Tibial nerve (tissue), 3 donors: ENCODE measurements at regions not wholly inside any gene's neighbourhood (a gene's known extent, or its start where the extent isn't known, plus 50 kb on each side); places are given as distances from the start of the nearest gene placed in this dataset.

ENCODE experiments used
- POLR2A ChIP-seq, 2 donors: fragments of 450-650 bp; IDR thresholded peaks; one replicate each; pipeline ENCODE4 v1.6.1; 2017; ENCODE audit warnings: antibody characterized with exemption in 2 of 2, mild to moderate bottlenecking in 2 of 2, moderate library complexity in 2 of 2
- TF ChIP-seq, protein P1 (sequence below), 5 experiments: fragments of 200-600 bp in 3 of 5; fragments of 450-650 bp in 2 of 5; sonication (generic) in 3 of 5; IDR thresholded peaks; one replicate each; pipeline ENCODE4 v1.5.1; 2016 to 2019; ENCODE audit warnings: antibody characterized with exemption in 5 of 5, mild to moderate bottlenecking in 3 of 5, moderate library complexity in 2 of 5

- TF ChIP-seq, protein P1, sequence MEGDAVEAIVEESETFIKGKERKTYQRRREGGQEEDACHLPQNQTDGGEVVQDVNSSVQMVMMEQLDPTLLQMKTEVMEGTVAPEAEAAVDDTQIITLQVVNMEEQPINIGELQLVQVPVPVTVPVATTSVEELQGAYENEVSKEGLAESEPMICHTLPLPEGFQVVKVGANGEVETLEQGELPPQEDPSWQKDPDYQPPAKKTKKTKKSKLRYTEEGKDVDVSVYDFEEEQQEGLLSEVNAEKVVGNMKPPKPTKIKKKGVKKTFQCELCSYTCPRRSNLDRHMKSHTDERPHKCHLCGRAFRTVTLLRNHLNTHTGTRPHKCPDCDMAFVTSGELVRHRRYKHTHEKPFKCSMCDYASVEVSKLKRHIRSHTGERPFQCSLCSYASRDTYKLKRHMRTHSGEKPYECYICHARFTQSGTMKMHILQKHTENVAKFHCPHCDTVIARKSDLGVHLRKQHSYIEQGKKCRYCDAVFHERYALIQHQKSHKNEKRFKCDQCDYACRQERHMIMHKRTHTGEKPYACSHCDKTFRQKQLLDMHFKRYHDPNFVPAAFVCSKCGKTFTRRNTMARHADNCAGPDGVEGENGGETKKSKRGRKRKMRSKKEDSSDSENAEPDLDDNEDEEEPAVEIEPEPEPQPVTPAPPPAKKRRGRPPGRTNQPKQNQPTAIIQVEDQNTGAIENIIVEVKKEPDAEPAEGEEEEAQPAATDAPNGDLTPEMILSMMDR (IDR thresholded peaks at IDR 0.05), result no peak
- TF ChIP-seq POLR2A (IDR thresholded peaks at IDR 0.05), result no peak
These were observed 211.1 kb upstream of the GATA6 start for GRCh38 chr18:21958263-21958662.
